ENCODE measurements at regions not wholly inside any gene's neighbourhood (a gene's known extent, or its start where the extent isn't known, plus 50 kb on each side); places are given as distances from the start of the nearest gene placed in this dataset.

GRCh38 chr1:82921759-82922158, 1077.2 kb downstream of the TTLL7 start:
- no peak for DNase-seq (ENCODE audit: low spot score)
- TF ChIP-seq, protein P1, sequence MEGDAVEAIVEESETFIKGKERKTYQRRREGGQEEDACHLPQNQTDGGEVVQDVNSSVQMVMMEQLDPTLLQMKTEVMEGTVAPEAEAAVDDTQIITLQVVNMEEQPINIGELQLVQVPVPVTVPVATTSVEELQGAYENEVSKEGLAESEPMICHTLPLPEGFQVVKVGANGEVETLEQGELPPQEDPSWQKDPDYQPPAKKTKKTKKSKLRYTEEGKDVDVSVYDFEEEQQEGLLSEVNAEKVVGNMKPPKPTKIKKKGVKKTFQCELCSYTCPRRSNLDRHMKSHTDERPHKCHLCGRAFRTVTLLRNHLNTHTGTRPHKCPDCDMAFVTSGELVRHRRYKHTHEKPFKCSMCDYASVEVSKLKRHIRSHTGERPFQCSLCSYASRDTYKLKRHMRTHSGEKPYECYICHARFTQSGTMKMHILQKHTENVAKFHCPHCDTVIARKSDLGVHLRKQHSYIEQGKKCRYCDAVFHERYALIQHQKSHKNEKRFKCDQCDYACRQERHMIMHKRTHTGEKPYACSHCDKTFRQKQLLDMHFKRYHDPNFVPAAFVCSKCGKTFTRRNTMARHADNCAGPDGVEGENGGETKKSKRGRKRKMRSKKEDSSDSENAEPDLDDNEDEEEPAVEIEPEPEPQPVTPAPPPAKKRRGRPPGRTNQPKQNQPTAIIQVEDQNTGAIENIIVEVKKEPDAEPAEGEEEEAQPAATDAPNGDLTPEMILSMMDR (IDR thresholded peaks at IDR 0.05; ENCODE audit: borderline replicate concordance, control extremely low read depth, extremely low read depth, insufficient read depth, missing control alignments) = no peak
- in situ Hi-C loops (cut with MboI; ENCODE audit: low sequenced_read_pairs, unreplicated experiment) = no loop called here

- TF ChIP-seq, protein P1 (IDR thresholded peaks at IDR 0.05; ENCODE audit: borderline replicate concordance, control extremely low read depth, extremely low read depth, insufficient read depth, missing control alignments) = no peak
- DNase-seq (ENCODE audit: low spot score) = no peak
- in situ Hi-C loops (cut with MboI; ENCODE audit: low sequenced_read_pairs, unreplicated experiment) = no loop called here
Measured at GRCh38 chr1:82920418-82921248, 1078.3 kb downstream of the TTLL7 start.

- in situ Hi-C loops (cut with MboI; ENCODE audit: low sequenced_read_pairs, unreplicated experiment) = no loop called here
- TF ChIP-seq, protein P1 (IDR thresholded peaks at IDR 0.05; ENCODE audit: borderline replicate concordance, control extremely low read depth, extremely low read depth, insufficient read depth, missing control alignments) = no peak
- DNase-seq (ENCODE audit: low spot score) = no peak
Measured at GRCh38 chr1:82919837-82920236, 1079.1 kb downstream of the TTLL7 start.

GRCh38 chr1:82907313-82907712, 1091.6 kb downstream of the TTLL7 start:
- in situ Hi-C loops (cut with MboI; ENCODE audit: low sequenced_read_pairs, unreplicated experiment) = no loop called here
- TF ChIP-seq, protein P1 (IDR thresholded peaks at IDR 0.05; ENCODE audit: borderline replicate concordance, control extremely low read depth, extremely low read depth, insufficient read depth, missing control alignments) = no peak
- no peak for DNase-seq (ENCODE audit: low spot score)

DNA sequence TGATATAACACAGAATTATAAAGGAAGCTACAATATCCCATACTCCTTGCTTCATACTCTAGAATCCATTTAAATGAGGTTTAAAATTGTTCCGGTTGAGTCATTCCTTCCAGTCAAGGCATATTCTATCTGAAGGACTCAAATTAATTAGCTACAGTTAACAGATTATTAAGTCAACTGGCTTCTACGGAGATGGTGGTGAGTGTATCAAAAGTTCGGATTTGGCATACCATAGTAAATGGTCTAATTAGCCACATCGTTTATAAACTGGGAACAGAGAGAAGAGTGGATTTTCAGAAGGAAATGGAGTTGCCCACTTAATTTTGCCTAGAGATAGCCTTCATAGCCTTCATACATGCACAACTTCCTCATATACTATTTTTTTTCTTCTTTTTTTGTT, 1095.3 kb downstream of the TTLL7 start:
- TF ChIP-seq, protein P1 (IDR thresholded peaks at IDR 0.05; ENCODE audit: borderline replicate concordance, control extremely low read depth, extremely low read depth, insufficient read depth, missing control alignments) = no peak
- in situ Hi-C loops (cut with MboI; ENCODE audit: low sequenced_read_pairs, unreplicated experiment) = no loop called here
- no peak for DNase-seq (ENCODE audit: low spot score)

DNA sequence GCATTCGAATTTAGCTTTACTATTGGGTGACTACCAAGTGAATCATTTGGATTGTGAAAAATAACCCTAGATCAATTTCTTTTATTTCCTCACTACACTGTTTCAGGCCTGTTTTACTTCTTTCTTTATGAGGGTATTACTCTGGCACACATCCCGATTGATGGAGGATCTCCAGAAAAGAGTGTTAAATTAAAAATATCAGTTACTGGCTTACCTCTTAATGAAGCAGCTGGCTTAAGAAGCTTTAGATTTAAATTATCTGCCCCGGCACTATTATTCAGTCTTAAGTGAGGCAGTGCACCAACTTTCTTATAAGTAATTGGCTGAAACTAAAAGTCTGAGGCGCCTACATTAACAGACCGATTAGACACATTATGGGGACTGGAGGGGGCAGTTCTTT, 1097.4 kb downstream of the TTLL7 start:
- TF ChIP-seq, protein P1 (IDR thresholded peaks at IDR 0.05; ENCODE audit: borderline replicate concordance, control extremely low read depth, extremely low read depth, insufficient read depth, missing control alignments) = no peak
- in situ Hi-C loops (cut with MboI; ENCODE audit: low sequenced_read_pairs, unreplicated experiment) = no loop called here
- no peak for DNase-seq (ENCODE audit: low spot score)
